HG03571 (cell line): ENCODE measurements at regions not wholly inside any gene's neighbourhood (a gene's known extent, or its start where the extent isn't known, plus 50 kb on each side); places are given as distances from the start of the nearest gene placed in this dataset.

ENCODE experiments used
- ATAC-seq: cut with Tn5 transposase; IDR thresholded peaks from one replicate; pipeline ENCODE4 v1.9.1; 2021; ENCODE audit not compliant: unreplicated experiment

GRCh38 chr5:31137676-31138075, 55.8 kb upstream of the CDH6 start:
- no peak for ATAC-seq

- ATAC-seq = no peak
Observed at GRCh38 chr5:31135542-31135941, 57.9 kb upstream of the CDH6 start.

DNA sequence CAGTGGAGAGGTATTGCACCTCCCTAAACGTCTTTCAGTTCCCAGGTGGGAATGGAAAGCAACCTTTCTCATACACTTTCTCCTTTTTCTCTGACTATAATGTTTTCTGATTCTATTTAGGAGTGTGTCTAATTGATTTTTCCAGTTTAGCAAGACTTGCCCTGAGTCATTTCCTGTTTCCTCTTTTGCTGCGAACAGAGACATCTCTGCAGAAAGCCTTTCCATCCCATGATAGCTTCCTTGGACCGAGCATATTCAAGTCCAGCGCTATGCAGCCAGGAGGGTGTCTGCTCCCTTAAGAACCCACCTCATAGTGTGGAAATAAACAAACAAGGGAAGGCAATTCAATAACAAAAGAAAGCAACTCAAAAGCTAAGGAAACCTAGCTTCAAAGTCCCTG, 60.0 kb upstream of the CDH6 start:
- ATAC-seq = no peak

GRCh38 chr5:31131381-31131891, 62.0 kb upstream of the CDH6 start:
- no peak for ATAC-seq

- no peak for ATAC-seq
Observed at GRCh38 chr5:31130676-31131075, 62.8 kb upstream of the CDH6 start.

DNA sequence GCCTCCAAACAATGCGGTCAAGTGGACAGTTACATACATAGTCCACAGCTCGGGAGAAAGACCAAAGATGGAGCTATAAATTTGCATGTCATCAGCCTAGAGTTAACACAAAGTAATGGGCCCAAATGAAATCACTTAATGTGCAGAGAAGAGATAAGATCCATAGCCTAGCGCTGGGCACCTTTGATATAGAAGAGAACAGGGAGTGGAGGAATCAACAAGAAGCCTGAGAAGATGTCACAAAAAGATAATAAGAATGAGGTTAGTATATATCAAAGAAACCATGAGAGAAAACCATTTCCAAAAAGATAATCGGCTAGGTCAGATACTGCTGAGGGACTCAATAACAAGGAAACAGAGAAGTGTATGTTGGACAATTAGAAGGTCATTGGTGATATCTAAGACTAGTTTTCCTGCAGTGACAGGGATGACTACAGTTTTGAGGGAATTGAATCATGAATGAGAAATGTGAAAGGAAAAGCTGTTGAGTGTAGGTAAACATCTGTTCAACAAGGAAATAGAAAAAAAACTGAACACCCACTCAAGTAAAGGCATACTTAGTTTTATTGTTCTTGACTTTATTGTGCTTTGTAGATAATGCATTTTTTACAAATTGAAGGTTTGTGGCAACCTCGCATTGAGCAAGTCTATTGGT, 68.7 kb upstream of the CDH6 start:
- ATAC-seq = no peak

DNA sequence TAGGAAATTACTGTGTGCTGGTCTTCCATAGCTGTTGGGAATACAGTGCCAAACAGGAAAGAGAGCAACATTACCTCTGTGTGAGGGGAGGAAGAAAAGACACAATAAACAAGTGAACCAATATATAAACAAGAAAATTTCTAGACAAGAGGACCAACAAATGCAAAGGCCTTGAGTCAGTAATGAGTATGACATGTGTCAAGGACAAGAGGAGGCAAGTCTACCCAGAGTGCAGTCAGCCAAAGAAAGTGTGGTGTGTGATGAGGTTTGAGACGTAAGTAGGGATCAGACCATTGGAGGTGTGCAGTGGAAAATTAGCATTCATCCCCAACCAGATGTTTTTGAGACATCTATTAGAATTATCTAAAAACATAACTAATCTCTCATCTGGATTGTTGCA, 69.5 kb upstream of the CDH6 start:
- ATAC-seq = no peak

DNA sequence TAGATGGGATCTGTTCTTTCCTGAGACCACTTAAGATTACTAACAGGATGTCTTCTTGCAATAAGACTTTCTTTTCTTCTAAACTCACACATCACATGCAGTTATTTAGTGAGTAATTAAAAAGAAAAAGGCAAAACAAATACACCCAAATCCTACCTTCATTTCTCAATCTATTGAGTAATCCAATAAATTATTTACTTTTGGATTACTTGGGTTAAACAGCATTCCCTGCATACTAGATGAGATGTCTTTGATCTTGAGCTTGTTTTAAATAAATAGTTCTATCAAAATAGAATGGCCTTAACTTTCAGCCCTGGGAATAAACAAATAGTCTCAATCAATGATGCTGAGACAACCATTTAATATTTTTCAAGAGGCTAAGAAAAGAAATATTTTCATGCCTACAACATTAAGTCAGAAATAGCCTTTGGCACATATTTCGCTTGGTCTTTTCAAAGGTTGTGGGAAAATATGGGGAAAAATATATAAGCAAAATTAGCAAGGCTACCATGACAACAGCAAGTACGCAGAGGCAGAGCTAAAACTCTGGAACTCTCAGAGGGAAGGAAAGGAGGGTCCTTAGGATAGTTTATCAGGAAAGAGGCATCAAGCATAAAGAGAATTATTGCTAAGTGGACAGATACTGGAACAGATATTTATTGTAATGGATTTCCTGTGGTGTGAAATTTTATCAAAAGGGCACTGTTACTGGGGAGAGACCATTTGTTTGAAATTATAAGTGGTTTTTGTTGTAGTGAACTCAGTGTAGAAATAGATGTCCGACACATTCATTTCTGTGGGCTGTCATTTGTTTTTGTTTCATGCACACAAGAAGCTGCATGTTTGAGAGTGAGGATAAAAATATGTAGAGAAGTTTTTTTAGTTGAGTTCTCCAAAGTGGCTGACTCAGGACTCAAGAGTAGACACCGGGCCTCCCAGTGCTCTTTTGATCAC, 70.2 kb upstream of the CDH6 start:
- ATAC-seq = no peak

GRCh38 chr5:31121224-31121623, 72.3 kb upstream of the CDH6 start:
- ATAC-seq = no peak

DNA sequence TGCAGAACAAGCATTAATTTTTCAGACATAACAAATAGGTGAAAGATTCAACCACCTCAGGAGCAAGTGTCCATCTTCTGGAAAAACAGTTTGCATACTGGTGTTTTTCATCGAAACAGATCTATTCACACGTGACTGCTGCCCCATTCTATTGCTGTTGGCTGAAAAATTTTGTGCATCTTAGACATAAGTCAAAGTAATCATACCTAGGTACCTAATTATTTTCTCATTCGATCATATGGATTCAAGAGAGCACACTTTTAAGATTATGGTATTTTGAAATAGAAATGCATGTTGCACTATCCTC, 72.9 kb upstream of the CDH6 start:
- ATAC-seq = no peak

DNA sequence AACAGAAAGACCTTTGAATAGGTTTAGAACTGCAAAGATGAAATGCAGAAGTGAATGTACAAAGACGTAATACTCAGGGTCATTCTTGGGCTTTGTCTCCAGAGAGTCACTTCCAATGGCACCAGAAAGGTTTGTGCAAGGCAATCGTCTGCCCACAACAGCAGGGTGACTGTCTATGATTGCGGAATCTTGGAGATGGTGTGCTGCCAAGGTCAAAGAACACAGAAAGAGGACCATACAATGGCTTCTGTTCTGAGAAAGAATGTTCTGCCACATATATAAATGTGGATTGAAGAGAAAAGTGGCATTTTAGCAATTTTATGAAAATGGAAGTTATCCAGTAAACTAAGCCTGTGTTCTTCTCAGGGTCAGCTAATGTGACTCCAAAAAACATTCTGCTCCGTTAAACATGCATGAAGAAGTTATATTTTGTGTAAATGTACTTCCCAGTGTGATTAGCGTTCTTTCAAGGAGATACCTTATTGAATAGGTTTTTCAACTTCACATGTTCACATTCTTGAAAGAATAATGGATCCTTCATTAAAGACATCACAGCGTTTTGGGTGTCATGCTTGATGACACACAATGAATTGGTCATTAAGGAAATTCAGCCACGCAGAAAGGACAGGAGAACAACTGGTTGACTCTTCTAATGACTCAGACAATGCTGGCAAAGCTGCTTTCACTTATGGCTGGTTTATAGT, 73.4 kb upstream of the CDH6 start:
- no peak for ATAC-seq

DNA sequence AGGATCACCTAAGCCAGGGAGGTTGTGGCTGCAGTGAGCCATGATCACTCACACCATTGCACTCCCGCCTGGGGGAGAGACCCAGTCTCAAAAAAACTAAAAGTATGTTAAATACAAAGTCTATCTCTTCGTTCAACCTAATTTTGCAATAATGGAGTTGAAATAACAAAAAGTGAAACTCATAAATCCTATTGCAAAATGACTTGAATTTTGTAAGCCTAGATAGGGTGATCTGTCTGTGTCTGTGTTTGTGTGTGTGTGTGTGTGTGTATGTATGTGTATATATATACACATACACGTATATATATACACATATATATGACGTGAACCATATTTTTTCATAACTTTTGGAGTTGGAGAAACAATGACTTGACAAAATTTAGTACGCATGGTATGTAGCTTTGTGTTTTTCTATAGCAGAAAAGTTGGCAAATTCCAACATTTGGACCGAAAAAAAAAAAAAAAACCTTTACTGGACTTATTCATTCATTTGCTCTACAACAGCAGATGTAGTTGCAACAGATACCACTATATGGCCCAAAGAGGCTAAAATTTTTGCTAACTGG, 76.9 kb upstream of the CDH6 start:
- no peak for ATAC-seq

DNA sequence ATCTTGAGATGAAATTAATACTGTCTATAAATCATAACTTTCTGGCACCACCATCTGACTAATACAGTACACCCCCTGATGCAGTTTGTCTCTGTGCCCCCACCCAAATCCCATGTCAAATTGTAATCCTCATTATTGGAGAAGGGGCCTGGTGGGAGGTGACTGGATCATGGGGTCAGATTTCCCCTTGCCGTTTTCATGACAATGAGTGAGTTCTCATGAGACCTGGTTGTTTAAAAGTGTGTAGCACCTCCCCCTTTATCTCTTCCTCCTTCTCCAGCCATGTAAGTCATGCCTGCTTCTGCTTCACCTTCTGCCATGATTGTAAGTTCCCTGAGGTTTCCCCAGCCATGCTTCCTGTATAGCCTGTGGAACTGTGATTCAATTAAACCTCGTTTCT, 78.7 kb upstream of the CDH6 start:
- no peak for ATAC-seq

DNA sequence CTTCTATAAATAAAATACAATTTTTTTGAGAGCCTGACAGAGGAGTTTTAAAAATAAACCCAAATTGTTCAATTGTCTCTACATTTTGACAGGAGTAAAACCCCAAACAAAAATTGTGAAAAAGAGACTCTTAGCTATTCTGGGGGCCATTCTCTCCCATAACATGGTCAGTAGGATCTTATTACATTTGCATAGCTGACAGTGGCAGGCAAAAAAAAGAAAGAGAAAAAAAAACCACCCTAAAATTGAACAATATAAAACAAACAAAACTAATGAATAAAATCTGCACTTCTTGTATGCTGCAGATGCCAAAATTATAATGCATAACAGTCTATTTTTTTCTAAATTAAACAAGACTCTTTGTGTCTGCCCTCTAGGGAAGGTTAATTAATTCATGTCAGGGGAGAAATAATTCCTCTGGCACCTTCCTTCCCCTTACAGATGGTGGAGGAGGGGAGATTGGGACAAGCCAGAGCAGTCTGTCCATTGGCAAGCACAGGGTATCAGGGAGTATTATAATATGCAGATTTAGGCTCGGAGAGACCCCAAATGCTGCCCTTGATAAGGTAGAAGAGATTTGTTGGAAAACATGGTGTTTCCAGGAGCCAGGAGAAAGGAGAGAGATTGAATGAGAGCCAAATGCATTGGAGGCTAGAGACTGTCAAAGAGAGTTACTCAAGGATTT, 79.7 kb upstream of the CDH6 start:
- no peak for ATAC-seq

- no peak for ATAC-seq
Observed at GRCh38 chr5:31113101-31113500, 80.4 kb upstream of the CDH6 start.

- no peak for ATAC-seq
Observed at GRCh38 chr5:31107091-31107518, 86.4 kb upstream of the CDH6 start.

GRCh38 chr5:31106691-31107090, 86.8 kb upstream of the CDH6 start:
- no peak for ATAC-seq

- no peak for ATAC-seq
Observed at GRCh38 chr5:31106278-31106677, 87.2 kb upstream of the CDH6 start.

DNA sequence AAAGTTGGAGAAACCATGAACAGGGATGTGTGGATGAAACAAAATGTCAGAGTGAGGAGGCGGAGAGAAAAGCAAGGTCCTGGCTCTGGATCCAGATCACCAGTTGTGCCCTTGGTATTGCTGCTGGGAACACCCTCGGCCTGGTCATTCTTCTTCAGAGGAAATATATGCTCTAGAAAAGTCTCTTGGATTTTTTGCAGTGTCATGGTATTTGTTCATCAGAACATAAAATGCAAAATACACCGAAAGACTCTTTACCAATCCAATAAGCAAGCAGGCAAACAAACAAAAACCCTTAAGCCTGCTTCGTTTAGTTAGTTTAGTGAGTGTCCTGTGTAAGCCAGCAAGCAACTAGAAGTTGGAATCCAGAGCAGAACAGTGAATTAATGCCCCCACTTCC, 88.7 kb upstream of the CDH6 start:
- no peak for ATAC-seq

- ATAC-seq = no peak
Observed at GRCh38 chr5:31100781-31101310, 92.6 kb upstream of the CDH6 start.
